G401 (cell line): ENCODE measurements at regions not wholly inside any gene's neighbourhood (a gene's known extent, or its start where the extent isn't known, plus 50 kb on each side); places are given as distances from the start of the nearest gene placed in this dataset.

Experiments used
- DNase-seq: peaks from one replicate; pipeline ENCODE4 v3.0.0-alpha.2; 2015; ENCODE audit warnings: low spot score
- in situ Hi-C: cut with HindIII; loops from 2 replicates; pipeline ENCODE4 v1.10.0; 2016; ENCODE audit warnings: low sequenced_read_pairs, mixed read lengths

DNA sequence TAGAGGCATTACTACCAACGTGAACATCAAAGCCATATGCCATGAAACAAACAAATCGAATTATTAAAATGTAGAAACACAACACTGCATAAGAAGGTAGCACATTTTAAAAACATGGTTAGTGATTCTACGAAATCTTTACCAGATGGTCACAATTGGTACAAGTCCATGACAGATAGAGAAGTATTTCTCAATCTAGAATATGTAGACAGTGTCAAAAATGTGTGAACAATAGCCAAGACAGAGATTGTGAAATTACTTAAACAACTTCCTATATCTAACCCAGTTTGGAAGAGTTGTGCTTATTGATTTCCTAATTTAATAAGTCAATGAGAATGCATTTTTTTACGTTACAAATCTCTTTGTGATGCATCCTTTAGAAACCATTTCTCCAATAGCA is 1121.6 kb downstream of the MAT2B start:
- in situ Hi-C loops = no loop called here
- no peak for DNase-seq

DNA sequence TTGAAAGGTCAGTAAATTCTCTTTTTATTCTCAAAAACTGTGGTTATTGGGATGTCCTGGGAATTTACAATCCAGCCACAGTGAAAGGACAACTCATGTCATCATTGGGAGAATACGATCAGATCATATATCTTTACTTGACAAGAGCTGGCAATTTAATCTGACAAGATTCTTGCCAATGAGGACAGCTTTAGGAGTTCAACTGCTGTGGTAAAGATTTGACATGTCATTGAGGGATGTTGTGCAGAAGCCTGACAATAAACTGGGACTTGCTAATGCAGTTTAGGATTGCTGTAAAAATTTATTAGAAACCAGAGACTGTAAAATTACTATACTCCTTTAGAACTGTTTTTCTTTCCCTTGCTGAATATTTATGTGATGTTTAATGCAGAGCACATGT is 1131.0 kb downstream of the MAT2B start:
- in situ Hi-C loops = no loop called here
- DNase-seq = no peak

DNA sequence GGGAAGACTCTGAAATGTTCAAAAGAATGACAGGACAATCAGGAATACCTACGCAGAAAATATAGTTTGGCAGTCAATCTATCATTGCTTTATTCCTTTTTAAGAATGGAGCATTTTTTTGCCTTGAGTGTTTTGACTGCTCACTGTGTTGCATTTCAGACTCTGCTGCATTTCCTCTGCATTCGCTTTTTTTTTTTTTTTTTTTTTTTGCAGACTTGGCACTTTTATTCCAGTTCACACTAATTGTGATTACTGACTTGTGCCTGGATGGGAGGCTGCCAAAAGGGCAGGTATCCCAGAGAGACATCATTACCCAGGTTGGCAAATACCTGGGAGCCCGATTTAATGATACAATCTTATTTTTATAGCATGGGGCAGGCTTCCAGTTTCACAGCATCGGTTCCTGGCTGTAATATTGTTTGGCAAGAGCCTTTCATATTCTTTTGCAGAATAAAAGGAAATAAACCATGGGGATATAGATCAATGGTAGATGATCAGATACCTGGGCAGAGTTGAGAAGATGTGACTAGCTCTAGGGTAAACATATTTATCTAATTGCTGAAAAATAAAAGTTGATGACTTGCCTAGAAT is 1132.6 kb downstream of the MAT2B start:
- DNase-seq = no peak
- in situ Hi-C loops = no loop called here

DNA sequence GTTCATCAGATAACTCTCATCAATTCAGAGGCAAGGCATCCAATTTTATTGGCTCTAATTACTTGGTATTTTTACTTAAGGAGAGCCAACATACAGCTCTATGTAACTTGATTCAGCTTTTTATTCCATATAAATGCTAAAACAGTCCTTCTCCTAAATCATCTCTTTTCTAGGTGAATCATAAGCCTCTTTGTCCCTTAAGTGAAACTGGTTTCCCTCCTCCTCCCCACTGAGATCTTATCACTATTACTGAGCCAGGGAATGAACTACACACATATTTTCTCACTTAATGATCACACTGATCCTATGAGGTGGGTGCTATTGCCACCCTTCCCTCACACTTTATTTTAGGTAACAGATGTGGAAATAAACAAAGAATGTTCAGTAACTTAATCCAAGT is 1143.8 kb downstream of the MAT2B start:
- in situ Hi-C loops = no loop called here
- DNase-seq = no peak

DNA sequence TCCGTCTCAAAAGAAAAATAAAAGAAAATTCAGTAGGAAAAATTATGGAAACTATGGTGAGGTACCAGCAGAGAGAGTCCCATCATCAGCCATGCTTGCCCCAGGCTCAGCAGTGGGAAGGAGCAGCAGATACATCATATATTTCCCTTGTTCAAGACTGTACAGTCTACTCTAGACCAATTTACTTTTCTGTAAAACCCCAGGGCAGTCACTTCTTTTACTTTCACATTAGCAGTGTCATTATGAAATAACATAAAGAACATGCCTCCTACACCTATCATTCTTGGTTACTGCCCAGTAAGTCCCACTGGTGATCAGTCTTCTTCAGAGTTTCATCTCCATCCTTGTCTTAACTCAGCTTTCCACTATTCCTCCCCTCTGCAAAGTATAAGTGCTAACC is 1145.0 kb downstream of the MAT2B start:
- DNase-seq = no peak
- in situ Hi-C loops = no loop called here

DNA sequence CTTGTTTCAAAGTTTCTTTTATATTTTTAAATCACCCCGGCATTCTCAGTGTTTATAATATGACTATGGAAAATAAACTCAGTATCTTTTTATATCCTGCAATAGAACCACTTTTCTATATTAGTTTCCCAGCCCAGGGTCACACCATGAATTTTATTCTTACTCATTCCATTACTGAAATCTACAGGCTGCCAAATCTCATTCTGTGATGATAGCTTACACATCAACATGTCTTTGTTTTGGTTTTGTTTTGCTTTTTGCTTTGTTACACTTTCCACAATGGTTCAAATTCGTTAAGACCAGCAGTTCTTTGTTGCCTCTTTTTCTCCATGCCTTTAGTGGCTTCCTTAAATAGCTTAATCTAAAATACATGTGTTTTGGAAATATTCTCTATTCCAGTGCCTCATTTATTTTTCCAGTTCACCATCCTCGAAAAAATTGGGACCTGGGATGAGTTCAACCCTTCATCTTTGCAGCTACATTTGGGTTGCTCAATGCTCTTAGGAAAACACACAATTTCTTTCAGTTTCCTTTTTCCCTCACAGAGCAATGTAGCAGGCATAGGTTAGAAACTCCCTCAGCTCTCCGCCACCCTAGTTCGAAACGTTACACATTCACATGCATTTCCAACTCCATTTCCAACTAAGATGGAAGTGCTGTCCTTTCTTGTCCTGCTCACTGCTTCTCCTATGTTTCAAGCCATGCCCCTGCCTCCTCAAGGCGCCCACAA is 1146.3 kb downstream of the MAT2B start:
- in situ Hi-C loops = no loop called here
- DNase-seq = no peak

DNA sequence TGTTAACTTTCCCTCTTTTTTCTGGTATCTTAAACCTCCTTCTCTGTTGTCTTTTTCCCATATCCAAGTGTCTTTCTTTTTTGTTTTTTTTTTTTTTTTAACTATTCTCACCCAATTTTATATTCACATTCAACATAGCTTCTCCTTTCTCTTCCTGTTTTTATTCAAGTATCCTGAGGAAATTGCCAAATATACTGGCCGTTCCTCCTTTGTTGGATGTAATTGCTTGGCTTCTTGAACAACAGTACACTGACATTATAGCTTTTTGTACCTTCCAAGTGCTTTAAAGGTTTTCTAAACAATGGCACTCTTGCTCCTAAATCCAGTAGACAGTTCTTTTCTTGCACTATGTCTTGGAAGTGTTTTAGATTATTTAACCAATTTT is 1146.8 kb downstream of the MAT2B start:
- in situ Hi-C loops = no loop called here
- no peak for DNase-seq

DNA sequence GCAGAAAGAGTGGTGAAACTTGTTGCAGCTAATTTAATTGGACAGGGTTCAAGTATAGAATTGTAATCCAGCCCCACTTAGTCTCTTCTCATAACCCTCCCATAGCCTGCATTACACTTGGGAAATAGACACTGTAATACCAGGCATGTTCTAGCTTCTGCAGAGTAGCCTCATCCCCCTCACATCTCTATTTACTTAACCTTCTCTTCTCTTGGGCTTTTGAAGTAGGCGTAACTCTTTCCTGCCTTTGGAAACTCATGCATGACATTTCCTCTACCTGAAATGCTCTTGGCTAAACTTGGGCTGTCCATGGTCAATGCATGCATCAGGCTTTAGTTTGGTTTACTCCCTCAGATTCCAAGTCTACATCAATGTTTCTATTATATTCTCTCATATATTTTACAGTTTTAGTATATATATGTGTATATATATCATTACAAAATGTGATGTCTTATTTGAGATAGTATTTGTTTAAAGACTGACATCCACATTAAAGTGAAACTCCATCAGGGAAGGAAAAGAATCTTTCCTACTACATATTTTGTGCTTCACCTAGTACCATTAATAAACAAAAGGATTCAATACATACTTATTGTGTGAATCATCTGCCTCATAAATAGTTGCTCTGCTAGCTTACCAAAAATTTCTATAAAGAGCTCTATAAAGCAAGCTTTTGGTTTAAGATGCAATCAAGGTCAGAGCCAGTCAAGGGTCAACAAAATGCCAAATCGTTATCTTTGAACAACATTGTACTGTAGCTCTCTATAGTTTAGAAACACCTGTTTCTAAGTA is 1158.0 kb downstream of the MAT2B start:
- in situ Hi-C loops = no loop called here
- no peak for DNase-seq

DNA sequence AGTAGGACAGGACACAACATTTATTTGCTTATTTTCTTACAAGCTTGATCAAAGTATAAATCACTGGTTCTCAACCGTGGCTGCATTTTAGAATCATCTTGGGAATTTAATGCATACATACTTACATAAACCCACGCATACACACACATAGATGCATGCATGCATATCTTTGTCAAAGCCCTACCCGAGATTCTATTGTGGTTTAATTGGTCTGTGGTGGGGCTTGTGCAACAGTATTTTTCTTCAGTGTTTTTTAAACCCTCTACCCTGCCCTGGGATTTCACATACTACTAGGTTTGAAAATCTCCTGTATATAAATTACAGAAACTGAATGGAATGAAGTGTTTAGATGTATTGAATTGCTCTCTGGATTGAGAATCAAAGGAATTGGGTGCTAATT is 1166.2 kb downstream of the MAT2B start:
- no peak for DNase-seq
- in situ Hi-C loops = no loop called here

DNA sequence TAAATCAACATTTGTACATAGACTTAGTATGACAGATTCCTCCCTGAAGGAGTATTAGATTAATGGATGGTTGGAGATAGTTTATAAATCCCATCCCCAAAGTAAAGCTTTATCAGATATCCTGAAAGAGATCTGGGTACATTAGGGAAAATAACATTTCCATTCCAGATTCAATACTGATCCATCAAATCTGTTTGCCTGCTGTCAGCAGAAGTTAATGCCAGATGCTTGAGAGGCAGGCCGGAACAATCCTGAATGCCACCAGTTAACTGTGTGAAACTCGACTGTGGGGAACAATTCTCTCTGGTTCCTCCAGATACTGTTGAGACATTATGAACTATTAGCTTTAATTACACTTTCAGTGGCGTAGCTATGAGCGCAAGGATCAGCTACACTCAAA is 1166.8 kb downstream of the MAT2B start:
- in situ Hi-C loops = no loop called here
- DNase-seq = no peak

DNA sequence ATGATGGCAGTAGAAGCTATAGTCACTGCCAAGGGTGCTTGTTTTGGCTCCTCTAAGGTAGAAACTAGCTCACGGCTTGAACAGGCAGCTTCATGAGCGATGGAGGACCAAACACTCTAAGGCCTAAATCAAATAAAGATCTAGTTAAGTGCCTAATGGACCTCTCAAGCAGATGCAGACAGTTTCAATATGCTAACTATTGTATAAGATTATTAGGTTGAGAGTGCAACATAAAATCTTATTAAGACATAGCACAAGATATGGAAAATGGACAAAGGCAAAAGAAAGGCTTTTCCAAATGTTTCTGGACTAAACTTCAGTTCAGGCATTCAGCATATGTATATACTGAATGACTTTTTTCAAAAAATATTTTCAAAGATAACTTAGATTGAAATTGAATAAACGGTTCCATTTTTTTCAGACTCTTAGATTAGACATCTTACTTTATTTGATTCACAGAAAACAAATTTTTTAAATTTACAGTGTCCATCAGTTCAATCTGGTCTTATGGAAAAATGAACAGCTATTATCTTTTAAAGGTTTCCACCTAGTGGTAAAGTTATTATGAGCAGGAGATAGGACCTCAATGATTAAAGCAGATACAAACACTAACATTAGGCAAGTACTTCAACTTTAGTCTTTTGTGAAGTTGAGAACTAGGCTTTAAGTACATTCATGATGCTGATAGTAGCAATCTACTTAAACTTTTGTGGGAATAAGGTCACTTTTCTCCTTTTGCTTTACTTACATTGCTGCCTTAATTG is 1167.7 kb downstream of the MAT2B start:
- in situ Hi-C loops = no loop called here
- no peak for DNase-seq

DNA sequence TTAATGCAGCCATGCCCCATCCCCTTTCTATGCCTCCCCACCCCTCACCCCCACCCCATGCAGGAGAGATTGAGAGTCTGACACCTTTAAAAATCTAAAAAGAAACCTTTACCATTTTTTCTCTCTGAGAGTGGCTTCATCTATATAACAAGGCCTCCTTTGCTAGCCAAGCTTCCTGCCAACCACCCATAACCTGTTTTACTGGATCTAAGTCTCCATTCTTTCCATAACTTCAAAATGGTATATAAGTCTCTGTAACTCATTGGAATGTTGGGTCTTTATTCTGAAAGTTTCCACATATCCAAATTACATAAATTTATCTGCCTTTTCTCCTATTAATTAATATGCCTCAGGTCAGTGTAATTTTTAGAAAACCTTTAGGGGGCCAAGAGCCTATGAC is 1174.0 kb downstream of the MAT2B start:
- no peak for DNase-seq
- in situ Hi-C loops = no loop called here

DNA sequence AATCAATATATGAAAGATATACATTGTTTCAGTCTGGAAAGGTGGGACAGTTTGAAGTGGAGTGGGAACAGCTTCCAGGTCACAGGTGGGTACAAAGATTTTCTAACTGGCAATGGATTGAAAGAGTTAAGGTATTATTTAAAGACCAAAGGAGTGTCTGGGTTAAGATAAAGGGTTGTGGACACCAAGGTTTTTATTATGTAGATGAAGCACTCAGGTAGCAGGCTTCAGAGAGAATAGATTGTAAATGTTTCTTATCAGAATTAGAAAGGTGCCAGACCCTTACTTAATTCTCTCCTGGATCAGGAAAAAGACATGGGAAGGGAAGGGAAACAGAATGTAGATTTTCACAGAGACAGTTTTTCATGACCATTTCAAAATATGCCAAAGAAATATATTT is 1174.8 kb downstream of the MAT2B start:
- in situ Hi-C loops = no loop called here
- no peak for DNase-seq

DNA sequence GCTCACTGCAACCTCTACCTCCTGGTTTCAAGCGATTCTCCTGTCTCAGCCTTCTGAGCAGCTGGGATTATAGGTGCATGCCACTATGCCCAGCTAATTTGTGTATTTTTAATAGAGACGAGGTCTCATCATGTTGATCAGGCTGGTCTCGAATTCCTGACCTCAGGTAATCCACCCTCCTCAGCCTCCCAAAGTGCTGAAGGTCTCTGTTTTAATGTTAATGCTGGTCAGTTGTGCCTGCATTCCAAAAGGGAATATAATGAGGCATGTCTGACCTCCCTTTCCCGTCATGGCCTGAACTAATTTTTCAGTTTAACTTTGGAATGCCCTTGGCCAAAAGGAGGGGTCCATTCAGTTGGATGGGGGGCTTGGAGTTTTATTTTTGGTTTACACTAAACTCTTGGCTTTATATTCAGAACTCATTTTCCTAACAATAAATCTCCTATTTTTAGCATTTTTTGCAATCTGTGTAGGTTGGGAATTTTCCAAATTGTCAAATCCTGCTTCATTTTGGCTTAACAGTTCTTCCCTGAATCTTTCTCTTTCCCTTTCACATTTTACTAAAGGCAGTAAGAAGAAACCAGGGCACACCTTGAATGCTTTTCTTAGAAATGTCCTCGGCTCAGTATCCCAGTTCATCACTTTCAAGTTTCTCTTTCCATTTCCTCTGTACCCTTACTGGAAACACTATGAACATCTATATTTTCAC is 1175.5 kb downstream of the MAT2B start:
- DNase-seq = no peak
- in situ Hi-C loops = no loop called here

DNA sequence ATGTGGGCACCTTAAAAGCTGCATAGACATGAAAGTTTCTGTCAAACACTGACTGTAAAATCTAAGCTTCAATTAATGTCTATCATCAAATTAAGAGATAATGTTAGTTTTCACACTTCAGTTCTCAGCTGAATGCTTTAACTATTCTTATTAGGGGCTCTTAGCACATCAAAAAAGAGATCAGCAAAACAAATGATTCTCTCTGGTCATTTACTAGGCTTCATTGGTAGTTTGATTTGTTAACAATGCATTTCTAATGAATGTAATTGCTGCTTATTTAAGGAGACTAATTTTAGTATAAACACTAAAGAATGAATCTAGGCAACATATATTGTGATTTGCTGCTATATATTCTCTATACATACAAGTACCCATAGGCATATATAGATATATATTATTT is 1182.0 kb downstream of the MAT2B start:
- DNase-seq = no peak
- in situ Hi-C loops = no loop called here

DNA sequence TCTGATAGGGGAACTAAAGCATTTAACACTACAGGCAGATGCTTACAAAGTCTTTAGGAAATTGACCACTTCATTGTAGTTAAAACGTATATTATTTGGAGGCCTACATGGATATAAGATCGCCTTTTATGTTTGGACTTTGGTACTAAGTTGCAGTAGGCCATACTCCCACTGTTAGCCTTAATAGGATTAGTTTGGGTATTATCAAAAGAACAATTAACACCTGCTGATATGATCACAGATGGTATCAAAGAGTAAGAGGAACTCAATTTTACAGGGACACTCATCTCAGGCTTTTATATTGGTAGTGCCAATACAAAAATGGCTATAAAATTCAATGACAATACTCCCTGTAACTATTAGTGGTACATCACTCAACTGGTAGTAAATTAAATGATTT is 1183.0 kb downstream of the MAT2B start:
- DNase-seq = no peak
- in situ Hi-C loops = no loop called here

DNA sequence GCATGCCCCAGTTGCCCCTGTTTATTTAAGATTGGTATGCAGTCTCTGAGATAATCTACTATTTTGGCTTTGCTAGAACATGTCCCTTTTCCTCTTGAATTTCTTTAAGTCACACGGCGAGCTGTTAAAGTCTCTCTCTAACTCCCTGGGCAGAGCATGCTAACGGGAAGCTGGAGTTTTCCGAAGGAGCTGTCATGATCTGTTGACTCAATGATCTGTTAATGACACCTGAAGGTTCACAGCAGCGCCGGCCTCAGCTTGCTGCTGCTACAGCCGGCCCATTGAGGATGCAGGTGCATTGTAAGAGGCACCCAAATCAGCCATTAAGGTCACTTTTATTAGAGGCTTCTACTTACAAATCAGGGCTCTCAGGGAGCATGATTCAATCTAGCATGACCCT is 1203.4 kb downstream of the MAT2B start:
- in situ Hi-C loops = no loop called here
- no peak for DNase-seq

DNA sequence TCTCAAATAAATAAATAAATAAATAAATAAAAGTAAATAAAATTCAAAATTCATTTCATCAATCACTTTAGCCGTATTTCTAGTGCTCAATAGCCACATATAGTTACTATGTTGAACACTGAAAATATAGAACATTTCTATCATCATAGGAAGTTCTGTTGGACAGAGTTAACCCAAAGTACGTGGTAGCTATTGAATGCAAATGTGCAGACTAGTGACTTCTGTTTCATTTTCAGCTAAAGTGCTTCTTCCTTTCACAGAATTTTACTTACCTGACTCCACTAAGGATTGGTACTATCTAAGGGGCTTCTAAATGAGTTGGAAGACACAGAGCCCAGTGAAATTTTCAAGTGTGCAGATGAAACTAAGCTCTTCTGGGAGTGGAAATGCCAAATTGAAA is 1208.3 kb downstream of the MAT2B start:
- in situ Hi-C loops = no loop called here
- DNase-seq = no peak

DNA sequence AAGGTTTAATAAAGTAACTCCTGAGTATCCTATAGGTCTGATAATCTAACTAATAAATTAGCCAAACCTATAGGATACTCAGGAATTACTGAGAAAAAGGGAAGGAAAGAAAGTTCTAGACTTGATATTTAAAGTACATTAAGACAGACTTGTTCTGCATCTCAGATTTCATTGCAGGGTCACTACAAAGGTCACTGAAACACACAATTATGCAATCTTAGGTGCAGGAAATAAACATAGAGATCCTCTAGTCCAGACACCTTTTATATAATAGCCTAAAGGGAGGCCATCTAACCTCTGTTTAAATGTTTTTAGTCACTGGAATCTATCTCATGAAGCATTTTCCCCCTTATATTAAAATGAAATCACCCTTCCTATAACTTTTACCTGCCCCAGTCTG is 1215.7 kb downstream of the MAT2B start:
- in situ Hi-C loops = no loop called here
- no peak for DNase-seq
